AG10803 (cell line): ENCODE measurements at regions not wholly inside any gene's neighbourhood (a gene's known extent, or its start where the extent isn't known, plus 50 kb on each side); places are given as distances from the start of the nearest gene placed in this dataset.

ENCODE experiments used
- DNase-seq: peaks from one replicate; pipeline ENCODE4 v3.0.0; 2010; ENCODE audit warnings: low read depth
- H3K4me3 ChIP-seq: 2 replicates; pipeline ENCODE4 v1.5.1; 2011; ENCODE audit warnings: mild to moderate bottlenecking, low read length, control low read depth
- CTCF ChIP-seq: conservative IDR thresholded peaks from 2 replicates; pipeline ENCODE4 v1.5.1; 2011; ENCODE audit warnings: mild to moderate bottlenecking, low read length, control low read depth, inconsistent platforms

GRCh38 chrY:7465185-7465621, 553.7 kb upstream of the AMELY start:
- DNase-seq: peak; percentile 95
- H3K4me3 ChIP-seq: no peak overlapping the region
- no peak for TF ChIP-seq CTCF

GRCh38 chrY:7464742-7465141, 553.2 kb upstream of the AMELY start:
- no peak for TF ChIP-seq CTCF
- DNase-seq: peak; percentile 80
- H3K4me3 ChIP-seq: no peak overlapping the region

GRCh38 chrY:7463711-7464110, 552.2 kb upstream of the AMELY start:
- DNase-seq: no peak
- no peak for TF ChIP-seq CTCF
- H3K4me3 ChIP-seq: no peak overlapping the region

GRCh38 chrY:7463196-7463595, 551.6 kb upstream of the AMELY start:
- H3K4me3 ChIP-seq: no peak overlapping the region
- DNase-seq: peak; percentile 52
- TF ChIP-seq CTCF: no peak

GRCh38 chrY:7462657-7463056, 551.1 kb upstream of the AMELY start:
- H3K4me3 ChIP-seq: no peak overlapping the region
- peak; percentile 74 for DNase-seq
- no peak for TF ChIP-seq CTCF

- TF ChIP-seq CTCF: no peak
These were observed 550.4 kb upstream of the AMELY start for GRCh38 chrY:7461873-7462525.

GRCh38 chrY:7459802-7460201, 548.2 kb upstream of the AMELY start:
- DNase-seq: no peak
- no peak for TF ChIP-seq CTCF
- no peak overlapping the region for H3K4me3 ChIP-seq

More at GRCh38 chrY:7461873-7462525, 550.4 kb upstream of the AMELY start:
- H3K4me3 ChIP-seq: no peak overlapping the region
- DNase-seq: peak; percentile 96
